ENCODE measurements at regions not wholly inside any gene's neighbourhood (a gene's known extent, or its start where the extent isn't known, plus 50 kb on each side); places are given as distances from the start of the nearest gene placed in this dataset.

DNA sequence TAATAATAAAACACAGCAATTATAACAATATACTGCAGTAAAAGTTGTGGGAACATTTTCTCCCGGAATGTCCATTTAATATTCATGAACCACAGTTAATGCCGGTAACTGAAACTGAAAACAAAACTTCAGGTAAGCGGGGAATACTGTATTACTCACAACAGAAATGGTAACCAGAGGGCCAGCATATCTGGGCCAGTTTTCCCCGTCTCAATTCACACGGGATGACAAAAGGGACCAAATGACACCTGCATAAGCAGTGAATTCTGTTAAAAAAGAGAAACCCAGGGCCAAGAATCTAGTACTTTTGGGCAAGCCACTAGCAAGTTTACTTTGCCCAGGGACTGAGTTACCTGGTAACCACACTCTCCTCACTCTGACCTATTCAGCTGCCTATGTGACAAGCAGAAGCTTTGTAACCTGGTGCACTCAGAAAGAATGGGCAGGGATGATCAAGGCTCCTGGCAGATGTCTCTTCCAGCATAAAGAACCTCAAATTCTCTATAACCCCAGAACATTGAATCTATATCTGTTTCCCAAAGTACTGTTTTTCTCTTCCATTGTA lies 1171.2 kb downstream of the DIAPH3 start:
- Histone ChIP-seq H4K91ac (ENCODE audit: low read depth, low read length) (no peak overlapping the region), H2AFZ (ENCODE audit: insufficient read depth, low read length, poor library complexity) (no peak overlapping the region), H3K27ac (ENCODE audit: low read depth, low read length) (no peak overlapping the region), H3K79me1 (ENCODE audit: low read length) (no peaks in the 10 kb centered on the region), H2BK5ac (ENCODE audit: low read depth, low read length, poor library complexity) (no peak overlapping the region), H2BK120ac (ENCODE audit: insufficient read depth, low read length, poor library complexity) (no peak overlapping the region), H3K79me2 (ENCODE audit: control insufficient read depth, insufficient read depth, low read length, poor library complexity) (no peaks in the 10 kb centered on the region), H3K4ac (ENCODE audit: low read depth, low read length) (no peak overlapping the region), H4K12ac (ENCODE audit: low read depth, low read length) (no peak overlapping the region), H3K18ac (ENCODE audit: low read length) (no peak overlapping the region), H3K4me1 (ENCODE audit: control insufficient read depth in 1 of 2, insufficient read depth in 2 of 2, low read length in 2 of 2) (no peaks in the 10 kb centered on the region), H3K23ac (ENCODE audit: low read length) (no peak overlapping the region), H2AK5ac (ENCODE audit: low read length) (no peak overlapping the region), H3K9ac (ENCODE audit: low read length) (no peak overlapping the region), H4K8ac (ENCODE audit: low read depth, low read length) (no peak overlapping the region), H3K4me2 (ENCODE audit: low read length) (no peak overlapping the region), H3K4me3 (ENCODE audit: low read depth, low read length) (no peak overlapping the region), H3K14ac (ENCODE audit: low read length) (no peak overlapping the region), H3K27me3 (ENCODE audit: insufficient read depth, low read length) (no peaks in the 10 kb centered on the region), H2BK12ac (ENCODE audit: low read length) (no peak overlapping the region), H3K9me3 (ENCODE audit: insufficient read depth, low read depth, low read length) (no peaks in the 10 kb centered on the region), H3K36me3 (ENCODE audit: control insufficient read depth in 1 of 2, insufficient read depth in 2 of 2, low read length in 2 of 2) (no peaks in the 10 kb centered on the region)
- no peak for DNase-seq
- no CpG with 5 or more reads among the region's 5 CpGs for WGBS (ENCODE audit: extremely low coverage, insufficient coverage, insufficient read length)

DNA sequence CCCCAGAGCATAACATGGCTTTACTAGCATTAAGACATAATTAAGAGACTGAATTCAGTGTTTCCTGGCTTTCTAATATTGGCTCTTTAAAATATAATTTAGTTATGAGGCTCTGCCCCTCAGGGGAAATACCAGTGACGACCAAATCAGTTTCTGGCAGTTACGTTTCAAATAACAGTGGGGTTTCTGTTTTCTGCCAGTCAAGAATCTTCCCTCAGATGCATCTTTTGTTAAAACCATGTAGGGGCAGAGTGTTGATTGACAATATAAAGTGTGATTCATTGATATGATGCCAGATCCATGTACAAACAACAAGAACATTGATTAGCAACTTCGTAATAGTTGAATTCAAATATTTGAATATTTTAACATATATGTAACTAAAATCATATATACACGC lies 1169.7 kb downstream of the DIAPH3 start:
- no peak overlapping the region for H2AFZ ChIP-seq (ENCODE audit: insufficient read depth, low read length, poor library complexity)
- no peak overlapping the region for H2AK5ac ChIP-seq (ENCODE audit: low read length)
- H3K27ac ChIP-seq (ENCODE audit: low read depth, low read length) = no peak overlapping the region
- no peaks in the 10 kb centered on the region for H3K79me2 ChIP-seq (ENCODE audit: control insufficient read depth, insufficient read depth, low read length, poor library complexity)
- no peaks in the 10 kb centered on the region for H3K36me3 ChIP-seq (ENCODE audit: control insufficient read depth in 1 of 2, insufficient read depth in 2 of 2, low read length in 2 of 2)
- H4K12ac ChIP-seq (ENCODE audit: low read depth, low read length) = no peak overlapping the region
- H4K91ac ChIP-seq (ENCODE audit: low read depth, low read length) = no peak overlapping the region
- H3K4me1 ChIP-seq (ENCODE audit: control insufficient read depth in 1 of 2, insufficient read depth in 2 of 2, low read length in 2 of 2) = no peaks in the 10 kb centered on the region
- H4K8ac ChIP-seq (ENCODE audit: low read depth, low read length) = no peak overlapping the region
- H2BK120ac ChIP-seq (ENCODE audit: insufficient read depth, low read length, poor library complexity) = no peak overlapping the region
- H3K4me3 ChIP-seq (ENCODE audit: low read depth, low read length) = no peak overlapping the region
- no peak overlapping the region for H3K18ac ChIP-seq (ENCODE audit: low read length)
- H3K23ac ChIP-seq (ENCODE audit: low read length) = no peak overlapping the region
- no peak overlapping the region for H3K4me2 ChIP-seq (ENCODE audit: low read length)
- no peak overlapping the region for H2BK12ac ChIP-seq (ENCODE audit: low read length)
- H3K9me3 ChIP-seq (ENCODE audit: insufficient read depth, low read depth, low read length) = no peaks in the 10 kb centered on the region
- H3K4ac ChIP-seq (ENCODE audit: low read depth, low read length) = no peak overlapping the region
- H2BK5ac ChIP-seq (ENCODE audit: low read depth, low read length, poor library complexity) = no peak overlapping the region
- DNase-seq = no peak
- H3K79me1 ChIP-seq (ENCODE audit: low read length) = no peaks in the 10 kb centered on the region
- H3K14ac ChIP-seq (ENCODE audit: low read length) = no peak overlapping the region
- no peaks in the 10 kb centered on the region for H3K27me3 ChIP-seq (ENCODE audit: insufficient read depth, low read length)
- WGBS (ENCODE audit: extremely low coverage, insufficient coverage, insufficient read length) = no CpG with 5 or more reads among the region's 4 CpGs
- no peak overlapping the region for H3K9ac ChIP-seq (ENCODE audit: low read length)

DNA sequence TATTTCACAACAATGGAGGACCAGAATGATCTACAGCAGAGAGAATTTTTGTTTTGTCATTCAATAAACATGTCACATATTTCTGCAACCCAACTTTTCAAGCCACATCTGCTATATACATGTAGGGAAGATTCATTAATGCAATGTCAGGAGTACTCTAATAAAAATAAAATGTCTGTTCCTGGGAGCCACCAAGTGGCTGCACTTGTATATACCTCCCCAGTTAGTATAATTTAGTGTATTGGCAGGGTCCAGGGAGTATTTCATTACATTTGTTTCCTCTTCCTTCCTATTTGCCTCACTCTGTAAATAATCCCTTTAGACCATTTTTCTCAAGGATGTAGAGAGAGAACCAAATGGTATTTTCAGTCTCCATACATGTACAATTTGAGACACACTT lies 1169.0 kb downstream of the DIAPH3 start:
- no peak overlapping the region for H3K4me3 ChIP-seq (ENCODE audit: low read depth, low read length)
- H3K23ac ChIP-seq (ENCODE audit: low read length) = no peak overlapping the region
- H4K12ac ChIP-seq (ENCODE audit: low read depth, low read length) = no peak overlapping the region
- H3K4me2 ChIP-seq (ENCODE audit: low read length) = no peak overlapping the region
- H3K27me3 ChIP-seq (ENCODE audit: insufficient read depth, low read length) = no peaks in the 10 kb centered on the region
- no peak for DNase-seq
- no peaks in the 10 kb centered on the region for H3K9me3 ChIP-seq (ENCODE audit: insufficient read depth, low read depth, low read length)
- H2AK5ac ChIP-seq (ENCODE audit: low read length) = no peak overlapping the region
- no peak overlapping the region for H3K9ac ChIP-seq (ENCODE audit: low read length)
- H3K18ac ChIP-seq (ENCODE audit: low read length) = no peak overlapping the region
- H2BK5ac ChIP-seq (ENCODE audit: low read depth, low read length, poor library complexity) = no peak overlapping the region
- no peaks in the 10 kb centered on the region for H3K79me2 ChIP-seq (ENCODE audit: control insufficient read depth, insufficient read depth, low read length, poor library complexity)
- H3K36me3 ChIP-seq (ENCODE audit: control insufficient read depth in 1 of 2, insufficient read depth in 2 of 2, low read length in 2 of 2) = no peaks in the 10 kb centered on the region
- no peak overlapping the region for H2BK120ac ChIP-seq (ENCODE audit: insufficient read depth, low read length, poor library complexity)
- H2AFZ ChIP-seq (ENCODE audit: insufficient read depth, low read length, poor library complexity) = no peak overlapping the region
- H4K8ac ChIP-seq (ENCODE audit: low read depth, low read length) = no peak overlapping the region
- no peak overlapping the region for H3K14ac ChIP-seq (ENCODE audit: low read length)
- no peak overlapping the region for H4K91ac ChIP-seq (ENCODE audit: low read depth, low read length)
- H2BK12ac ChIP-seq (ENCODE audit: low read length) = no peak overlapping the region
- H3K27ac ChIP-seq (ENCODE audit: low read depth, low read length) = no peak overlapping the region
- H3K4ac ChIP-seq (ENCODE audit: low read depth, low read length) = no peak overlapping the region
- no peaks in the 10 kb centered on the region for H3K4me1 ChIP-seq (ENCODE audit: control insufficient read depth in 1 of 2, insufficient read depth in 2 of 2, low read length in 2 of 2)
- no peaks in the 10 kb centered on the region for H3K79me1 ChIP-seq (ENCODE audit: low read length)

DNA sequence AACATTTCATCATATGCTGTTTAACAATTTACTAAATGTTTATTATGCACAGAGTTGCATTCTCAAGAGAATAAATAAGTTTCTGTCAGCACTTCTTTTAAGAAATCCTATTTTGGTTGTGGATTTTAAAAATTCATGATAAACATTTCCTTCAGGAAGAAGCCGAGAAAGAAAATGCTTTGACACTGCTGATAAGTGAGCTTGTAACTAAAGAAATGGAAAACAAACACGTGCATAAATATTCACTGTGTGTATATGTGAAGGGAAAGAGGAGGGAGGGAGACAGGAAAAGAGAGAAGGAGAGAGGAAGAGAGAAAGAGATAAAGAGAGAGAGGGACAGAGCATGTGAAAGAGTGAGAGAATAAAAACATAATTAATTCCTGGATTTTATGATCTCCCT lies 1165.0 kb downstream of the DIAPH3 start:
- no peaks in the 10 kb centered on the region for H3K79me1 ChIP-seq (ENCODE audit: low read length)
- no peak overlapping the region for H3K4me2 ChIP-seq (ENCODE audit: low read length)

More for the DNA sequence above, 1165.0 kb downstream of the DIAPH3 start:
- Histone ChIP-seq H2BK5ac (ENCODE audit: low read depth, low read length, poor library complexity) (no peak overlapping the region), H3K14ac (ENCODE audit: low read length) (no peak overlapping the region), H3K27ac (ENCODE audit: low read depth, low read length) (no peak overlapping the region), H2BK12ac (ENCODE audit: low read length) (no peak overlapping the region), H3K36me3 (ENCODE audit: control insufficient read depth in 1 of 2, insufficient read depth in 2 of 2, low read length in 2 of 2) (no peaks in the 10 kb centered on the region), H2BK120ac (ENCODE audit: insufficient read depth, low read length, poor library complexity) (no peak overlapping the region), H3K27me3 (ENCODE audit: insufficient read depth, low read length) (no peaks in the 10 kb centered on the region), H3K79me2 (ENCODE audit: control insufficient read depth, insufficient read depth, low read length, poor library complexity) (no peaks in the 10 kb centered on the region), H3K18ac (ENCODE audit: low read length) (no peak overlapping the region), H3K23ac (ENCODE audit: low read length) (no peak overlapping the region), H3K4ac (ENCODE audit: low read depth, low read length) (no peak overlapping the region), H2AFZ (ENCODE audit: insufficient read depth, low read length, poor library complexity) (no peak overlapping the region), H3K4me1 (ENCODE audit: control insufficient read depth in 1 of 2, insufficient read depth in 2 of 2, low read length in 2 of 2) (no peaks in the 10 kb centered on the region), H4K91ac (ENCODE audit: low read depth, low read length) (no peak overlapping the region), H3K9me3 (ENCODE audit: insufficient read depth, low read depth, low read length) (no peaks in the 10 kb centered on the region), H3K9ac (ENCODE audit: low read length) (no peak overlapping the region), H4K8ac (ENCODE audit: low read depth, low read length) (no peak overlapping the region), H4K12ac (ENCODE audit: low read depth, low read length) (no peak overlapping the region), H2AK5ac (ENCODE audit: low read length) (no peak overlapping the region), H3K4me3 (ENCODE audit: low read depth, low read length) (no peak overlapping the region)
- no CpG with 5 or more reads among the region's 2 CpGs for WGBS (ENCODE audit: extremely low coverage, insufficient coverage, insufficient read length)
- no peak for DNase-seq

Measured in trophoblast cell (in vitro differentiated cells and primary cell).